Epithelial cell of proximal tubule (primary cell): ENCODE measurements at regions not wholly inside any gene's neighbourhood (a gene's known extent, or its start where the extent isn't known, plus 50 kb on each side); places are given as distances from the start of the nearest gene placed in this dataset.

Source experiments
- DNase-seq: peaks from one replicate; pipeline ENCODE4 v3.0.0-alpha.2; 2011; ENCODE audit warnings: low read depth
- H3K4me3 ChIP-seq: 2 replicates; pipeline ENCODE4 v1.5.1; 2011; ENCODE audit warnings: low read depth, mild to moderate bottlenecking, low read length
- TF ChIP-seq, protein P1 (sequence below): conservative IDR thresholded peaks from 2 replicates; pipeline ENCODE4 v1.5.1; 2012; ENCODE audit warnings: low read depth, mild to moderate bottlenecking, low read length

GRCh38 chr12:65597527-65597926, 226.8 kb upstream of the HMGA2 start:
- no peak for DNase-seq
- no peak overlapping the region for H3K4me3 ChIP-seq
- TF ChIP-seq, protein P1, sequence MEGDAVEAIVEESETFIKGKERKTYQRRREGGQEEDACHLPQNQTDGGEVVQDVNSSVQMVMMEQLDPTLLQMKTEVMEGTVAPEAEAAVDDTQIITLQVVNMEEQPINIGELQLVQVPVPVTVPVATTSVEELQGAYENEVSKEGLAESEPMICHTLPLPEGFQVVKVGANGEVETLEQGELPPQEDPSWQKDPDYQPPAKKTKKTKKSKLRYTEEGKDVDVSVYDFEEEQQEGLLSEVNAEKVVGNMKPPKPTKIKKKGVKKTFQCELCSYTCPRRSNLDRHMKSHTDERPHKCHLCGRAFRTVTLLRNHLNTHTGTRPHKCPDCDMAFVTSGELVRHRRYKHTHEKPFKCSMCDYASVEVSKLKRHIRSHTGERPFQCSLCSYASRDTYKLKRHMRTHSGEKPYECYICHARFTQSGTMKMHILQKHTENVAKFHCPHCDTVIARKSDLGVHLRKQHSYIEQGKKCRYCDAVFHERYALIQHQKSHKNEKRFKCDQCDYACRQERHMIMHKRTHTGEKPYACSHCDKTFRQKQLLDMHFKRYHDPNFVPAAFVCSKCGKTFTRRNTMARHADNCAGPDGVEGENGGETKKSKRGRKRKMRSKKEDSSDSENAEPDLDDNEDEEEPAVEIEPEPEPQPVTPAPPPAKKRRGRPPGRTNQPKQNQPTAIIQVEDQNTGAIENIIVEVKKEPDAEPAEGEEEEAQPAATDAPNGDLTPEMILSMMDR = no peak

DNA sequence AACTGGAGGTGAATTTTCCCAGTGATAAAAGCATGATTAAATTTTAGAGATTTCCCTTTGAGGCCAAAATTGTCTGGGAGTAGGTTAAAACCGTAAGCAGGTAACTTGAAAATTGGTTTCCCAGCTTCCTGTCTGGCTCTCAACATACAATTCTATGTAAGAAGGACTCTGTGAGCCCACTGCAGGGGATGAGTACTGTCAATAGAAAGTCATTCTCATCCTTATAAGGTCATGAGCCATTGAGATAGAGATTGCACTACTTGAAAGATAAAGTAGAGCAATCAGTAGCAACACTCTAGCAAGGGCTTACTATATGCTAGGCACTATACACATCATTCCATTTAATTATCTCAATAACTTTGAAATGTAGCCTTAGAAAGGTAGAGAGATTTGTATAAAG, 225.6 kb upstream of the HMGA2 start:
- no peak overlapping the region for H3K4me3 ChIP-seq
- TF ChIP-seq, protein P1 = no peak
- no peak for DNase-seq

DNA sequence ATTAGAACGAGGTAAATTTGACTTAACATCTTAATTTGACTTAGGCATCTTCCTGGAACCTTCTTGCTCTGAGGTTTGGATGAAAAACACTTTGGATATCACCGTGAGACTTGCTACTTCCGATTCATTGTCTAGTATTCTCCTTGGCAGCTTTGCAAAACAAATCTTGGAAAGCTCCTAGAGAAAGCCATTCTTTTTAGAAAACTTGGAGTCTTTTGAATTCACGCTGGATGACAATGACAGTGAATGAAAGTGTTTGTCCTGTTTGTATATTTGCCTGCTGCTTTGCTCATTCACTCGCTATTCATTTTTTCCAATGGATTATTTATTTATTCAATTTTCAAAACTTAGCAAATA, 222.1 kb upstream of the HMGA2 start:
- DNase-seq = no peak
- H3K4me3 ChIP-seq = no peak overlapping the region
- TF ChIP-seq, protein P1 = no peak

DNA sequence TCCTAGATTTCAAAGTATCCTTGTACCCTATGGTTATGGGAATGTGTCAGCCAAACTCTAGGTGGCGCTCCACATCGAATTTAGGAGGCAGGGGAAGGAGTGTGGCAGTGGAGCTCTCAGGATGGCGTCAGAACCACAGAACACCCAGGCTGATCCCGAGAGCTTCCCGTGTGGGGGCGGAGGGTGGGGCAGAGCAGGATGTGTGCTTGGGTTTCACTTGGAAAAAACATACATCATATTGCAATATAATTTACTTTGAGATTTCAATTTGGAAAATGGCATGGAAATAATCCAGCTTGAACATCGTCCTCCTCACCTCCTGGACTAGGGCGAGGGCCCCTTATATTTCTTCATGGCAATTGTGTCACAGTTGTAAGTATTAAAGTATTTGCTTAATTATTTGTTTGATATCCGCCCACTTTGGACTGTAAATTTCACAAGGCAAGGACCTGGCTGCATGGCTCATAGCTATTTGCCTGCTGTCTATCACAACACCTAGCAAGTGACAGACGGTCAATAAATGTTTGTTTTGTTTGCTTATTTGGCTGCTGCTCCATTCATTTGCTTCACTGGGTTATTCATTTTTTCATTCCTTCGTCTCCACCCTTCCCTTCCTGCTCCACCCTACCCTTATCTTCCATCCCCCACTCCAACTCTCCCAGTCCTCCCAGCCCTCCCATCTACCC, 221.5 kb upstream of the HMGA2 start:
- H3K4me3 ChIP-seq = peak overlapping the region; percentile 50
- TF ChIP-seq, protein P1 = peak; percentile 96

DNA sequence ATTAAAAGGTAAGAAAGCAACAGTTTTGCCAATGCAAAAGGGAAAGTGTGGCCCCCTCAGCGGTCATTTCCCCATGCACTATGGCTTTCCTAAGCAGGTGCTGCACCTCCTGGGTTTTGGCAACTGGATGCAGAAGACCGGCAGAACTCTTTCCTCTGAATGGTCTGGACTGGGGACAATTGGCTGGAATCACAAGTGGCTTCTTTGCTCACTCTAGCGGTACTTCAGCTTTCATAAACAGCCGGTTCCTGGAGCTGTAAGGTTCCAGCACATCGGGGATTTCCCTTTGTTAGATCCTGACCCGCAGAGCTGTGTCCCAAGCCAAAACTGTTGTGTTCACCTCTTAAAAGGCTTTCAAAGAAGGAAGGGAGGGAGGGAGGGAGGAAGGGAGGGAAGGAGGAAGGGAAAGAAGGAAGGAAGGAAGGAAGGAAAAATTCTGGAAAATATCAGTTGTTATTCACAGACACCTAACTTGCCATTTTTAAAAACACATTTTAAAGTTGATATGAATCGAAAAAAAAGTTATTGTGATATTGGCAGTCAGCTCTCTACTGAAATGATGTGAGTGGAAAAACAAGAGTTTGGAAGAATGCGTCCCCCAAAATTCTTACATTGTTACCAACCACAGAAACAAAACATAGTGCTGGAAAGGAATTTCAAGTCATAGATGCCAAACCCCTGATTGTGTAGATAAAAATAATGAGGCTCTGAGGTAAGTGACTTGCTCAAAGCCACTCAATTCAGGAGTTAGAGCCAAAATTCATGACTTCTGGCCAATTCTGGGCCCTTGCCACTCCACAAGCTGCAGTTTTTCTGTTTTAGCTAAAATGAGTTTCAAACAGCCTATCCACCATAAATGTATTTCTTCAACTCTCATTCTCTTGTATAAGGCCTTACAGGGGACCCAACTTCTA, 220.6 kb upstream of the HMGA2 start:
- H3K4me3 ChIP-seq = peak overlapping the region; percentile 50
- peak; percentile 82 for DNase-seq
- TF ChIP-seq, protein P1 = peak; percentile 3

More for the DNA sequence above, 221.5 kb upstream of the HMGA2 start:
- DNase-seq = peak; percentile 76

- no peak overlapping the region for H3K4me3 ChIP-seq
- TF ChIP-seq, protein P1 = no peak
Measured at GRCh38 chr12:65605019-65605418, 219.3 kb upstream of the HMGA2 start.

More at GRCh38 chr12:65605019-65605418, 219.3 kb upstream of the HMGA2 start:
- no peak for DNase-seq
